HCT116 (cell line): ENCODE measurements at regions not wholly inside any gene's neighbourhood (a gene's known extent, or its start where the extent isn't known, plus 50 kb on each side); places are given as distances from the start of the nearest gene placed in this dataset.

ENCODE experiments used
- ELF1 ChIP-seq: IDR thresholded peaks from 2 replicates; pipeline ENCODE4 v1.6.1; 2012; ENCODE audit warnings: low read depth, borderline replicate concordance
- EZH2 ChIP-seq: fragments of 200-600 bp; sonication (generic); IDR thresholded peaks from 2 replicates; pipeline ENCODE4 v1.6.1; 2017; ENCODE audit warnings: antibody characterized with exemption, mixed run types
- POLR2AphosphoS5 ChIP-seq: IDR thresholded peaks from 2 replicates; pipeline ENCODE4 v1.6.1; 2011; ENCODE audit warnings: mild to moderate bottlenecking, low read depth, low read length, moderate library complexity
- RAD21 ChIP-seq: IDR thresholded peaks from 2 replicates; pipeline ENCODE4 v1.6.1; 2012; ENCODE audit warnings: low read depth, mild to moderate bottlenecking
- TF ChIP-seq, protein P1 (sequence below), 3 experiments: fragments of 200-600 bp in 1 of 3; sonication (generic) in 1 of 3; IDR thresholded peaks in 2 of 3; conservative IDR thresholded peaks in 1 of 3; 2 replicates each; pipeline ENCODE4 v1.5.1; 2012 to 2017; ENCODE audit warnings: low read depth in 2 of 3, low read length in 2 of 3, antibody characterized with exemption in 1 of 3, borderline replicate concordance in 1 of 3, control low read depth in 1 of 3, mild to moderate bottlenecking in 1 of 3, mixed read lengths in 1 of 3, mixed run types in 1 of 3, moderate library complexity in 1 of 3; ENCODE audit not compliant: insufficient read depth in 1 of 3
- TF ChIP-seq, protein P2 (sequence below): IDR thresholded peaks from 2 replicates; pipeline ENCODE4 v1.6.1; 2012; ENCODE audit warnings: low read depth
- TF ChIP-seq, protein P3 (sequence below): IDR thresholded peaks from 2 replicates; pipeline ENCODE4 v1.6.1; 2012

DNA sequence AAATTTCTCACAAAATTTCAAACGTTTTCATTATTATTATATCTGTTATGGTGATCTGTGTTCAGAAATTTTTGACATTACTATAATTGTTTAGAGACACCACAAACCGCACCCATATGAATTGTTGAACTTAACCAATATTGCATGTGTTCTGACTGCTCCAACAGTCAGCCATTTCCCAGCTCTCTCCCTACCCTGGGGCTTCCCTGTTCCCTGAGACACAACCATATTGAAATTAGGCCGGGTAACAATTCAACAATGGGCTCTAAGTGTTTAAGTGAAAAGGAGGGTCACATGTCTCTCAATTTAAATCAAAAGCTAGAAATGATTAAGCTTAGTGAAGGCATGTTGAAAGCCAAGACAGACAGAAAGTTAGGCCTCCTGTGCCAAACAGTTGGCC, 424.0 kb downstream of the DSC3 start:
- TF ChIP-seq POLR2AphosphoS5, result no peak
- TF ChIP-seq, protein P1, sequence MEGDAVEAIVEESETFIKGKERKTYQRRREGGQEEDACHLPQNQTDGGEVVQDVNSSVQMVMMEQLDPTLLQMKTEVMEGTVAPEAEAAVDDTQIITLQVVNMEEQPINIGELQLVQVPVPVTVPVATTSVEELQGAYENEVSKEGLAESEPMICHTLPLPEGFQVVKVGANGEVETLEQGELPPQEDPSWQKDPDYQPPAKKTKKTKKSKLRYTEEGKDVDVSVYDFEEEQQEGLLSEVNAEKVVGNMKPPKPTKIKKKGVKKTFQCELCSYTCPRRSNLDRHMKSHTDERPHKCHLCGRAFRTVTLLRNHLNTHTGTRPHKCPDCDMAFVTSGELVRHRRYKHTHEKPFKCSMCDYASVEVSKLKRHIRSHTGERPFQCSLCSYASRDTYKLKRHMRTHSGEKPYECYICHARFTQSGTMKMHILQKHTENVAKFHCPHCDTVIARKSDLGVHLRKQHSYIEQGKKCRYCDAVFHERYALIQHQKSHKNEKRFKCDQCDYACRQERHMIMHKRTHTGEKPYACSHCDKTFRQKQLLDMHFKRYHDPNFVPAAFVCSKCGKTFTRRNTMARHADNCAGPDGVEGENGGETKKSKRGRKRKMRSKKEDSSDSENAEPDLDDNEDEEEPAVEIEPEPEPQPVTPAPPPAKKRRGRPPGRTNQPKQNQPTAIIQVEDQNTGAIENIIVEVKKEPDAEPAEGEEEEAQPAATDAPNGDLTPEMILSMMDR (IDR thresholded peaks at IDR 0.05 in 2 of 3, conservative IDR thresholded peaks at IDR 0.05 in 1 of 3; ENCODE audit: borderline replicate concordance in 1 of 3, insufficient read depth in 1 of 3, low read depth in 2 of 3, low read length in 2 of 3), result no peak
- TF ChIP-seq, protein P2, sequence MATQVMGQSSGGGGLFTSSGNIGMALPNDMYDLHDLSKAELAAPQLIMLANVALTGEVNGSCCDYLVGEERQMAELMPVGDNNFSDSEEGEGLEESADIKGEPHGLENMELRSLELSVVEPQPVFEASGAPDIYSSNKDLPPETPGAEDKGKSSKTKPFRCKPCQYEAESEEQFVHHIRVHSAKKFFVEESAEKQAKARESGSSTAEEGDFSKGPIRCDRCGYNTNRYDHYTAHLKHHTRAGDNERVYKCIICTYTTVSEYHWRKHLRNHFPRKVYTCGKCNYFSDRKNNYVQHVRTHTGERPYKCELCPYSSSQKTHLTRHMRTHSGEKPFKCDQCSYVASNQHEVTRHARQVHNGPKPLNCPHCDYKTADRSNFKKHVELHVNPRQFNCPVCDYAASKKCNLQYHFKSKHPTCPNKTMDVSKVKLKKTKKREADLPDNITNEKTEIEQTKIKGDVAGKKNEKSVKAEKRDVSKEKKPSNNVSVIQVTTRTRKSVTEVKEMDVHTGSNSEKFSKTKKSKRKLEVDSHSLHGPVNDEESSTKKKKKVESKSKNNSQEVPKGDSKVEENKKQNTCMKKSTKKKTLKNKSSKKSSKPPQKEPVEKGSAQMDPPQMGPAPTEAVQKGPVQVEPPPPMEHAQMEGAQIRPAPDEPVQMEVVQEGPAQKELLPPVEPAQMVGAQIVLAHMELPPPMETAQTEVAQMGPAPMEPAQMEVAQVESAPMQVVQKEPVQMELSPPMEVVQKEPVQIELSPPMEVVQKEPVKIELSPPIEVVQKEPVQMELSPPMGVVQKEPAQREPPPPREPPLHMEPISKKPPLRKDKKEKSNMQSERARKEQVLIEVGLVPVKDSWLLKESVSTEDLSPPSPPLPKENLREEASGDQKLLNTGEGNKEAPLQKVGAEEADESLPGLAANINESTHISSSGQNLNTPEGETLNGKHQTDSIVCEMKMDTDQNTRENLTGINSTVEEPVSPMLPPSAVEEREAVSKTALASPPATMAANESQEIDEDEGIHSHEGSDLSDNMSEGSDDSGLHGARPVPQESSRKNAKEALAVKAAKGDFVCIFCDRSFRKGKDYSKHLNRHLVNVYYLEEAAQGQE, result no peak
- TF ChIP-seq ELF1, result no peak
- no peak for TF ChIP-seq EZH2
- TF ChIP-seq, protein P3, sequence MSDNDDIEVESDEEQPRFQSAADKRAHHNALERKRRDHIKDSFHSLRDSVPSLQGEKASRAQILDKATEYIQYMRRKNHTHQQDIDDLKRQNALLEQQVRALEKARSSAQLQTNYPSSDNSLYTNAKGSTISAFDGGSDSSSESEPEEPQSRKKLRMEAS, result no peak
- no peak for TF ChIP-seq RAD21
